KMS-11 (cell line): ENCODE measurements at regions not wholly inside any gene's neighbourhood (a gene's known extent, or its start where the extent isn't known, plus 50 kb on each side); places are given as distances from the start of the nearest gene placed in this dataset.

Experiments
- H2AFZ ChIP-seq: fragments of 200-600 bp; sonication (generic); 2 replicates; pipeline ENCODE4 v1.6.1; 2016; ENCODE audit warnings: antibody characterized with exemption, mixed run types, low read depth
- H3K27ac ChIP-seq: fragments of 200-600 bp; sonication (generic); 2 replicates; pipeline ENCODE4 v1.6.1; 2016; ENCODE audit warnings: mild to moderate bottlenecking, mixed run types
- H3K27me3 ChIP-seq: fragments of 200-600 bp; sonication (generic); 2 replicates; pipeline ENCODE4 v1.6.1; 2017; ENCODE audit warnings: mild to moderate bottlenecking, low read depth, mixed run types, moderate library complexity; ENCODE audit not compliant: insufficient read depth
- H3K36me3 ChIP-seq: fragments of 200-600 bp; sonication (generic); 2 replicates; pipeline ENCODE4 v1.6.1; 2017; ENCODE audit warnings: mild to moderate bottlenecking, mixed run types; ENCODE audit not compliant: insufficient read depth
- H3K4me1 ChIP-seq: fragments of 200-600 bp; sonication (generic); 2 replicates; pipeline ENCODE4 v1.6.1; 2016; ENCODE audit warnings: mild to moderate bottlenecking, low read depth, mixed run types; ENCODE audit not compliant: poor library complexity, severe bottlenecking
- H3K4me2 ChIP-seq: fragments of 200-600 bp; sonication (generic); 2 replicates; pipeline ENCODE4 v1.7.0; 2016; ENCODE audit warnings: mild to moderate bottlenecking, mixed run types
- H3K4me3 ChIP-seq: fragments of 200-600 bp; sonication (generic); IDR thresholded peaks from 2 replicates; pipeline ENCODE4 v1.6.1; 2017; ENCODE audit warnings: low read depth, low read length, mixed read lengths; ENCODE audit not compliant: insufficient read depth
- H3K79me2 ChIP-seq: fragments of 200-600 bp; sonication (generic); 2 replicates; pipeline ENCODE4 v1.6.1; 2016; ENCODE audit warnings: low read depth, mixed run types; ENCODE audit not compliant: insufficient read depth
- H3K9ac ChIP-seq: fragments of 200-600 bp; sonication (generic); 2 replicates; pipeline ENCODE4 v1.6.1; 2016; ENCODE audit warnings: mild to moderate bottlenecking, mixed run types
- H4K20me1 ChIP-seq: fragments of 200-600 bp; sonication (generic); 2 replicates; pipeline ENCODE4 v1.6.1; 2016; ENCODE audit warnings: mild to moderate bottlenecking, mixed run types; ENCODE audit not compliant: insufficient read depth
- TF ChIP-seq, protein P1 (sequence below): fragments of 200-600 bp; sonication (generic); conservative IDR thresholded peaks from 2 replicates; pipeline ENCODE4 v1.6.1; 2017; ENCODE audit warnings: low read depth, mild to moderate bottlenecking, antibody characterized with exemption, low read length, moderate library complexity, mixed read lengths

DNA sequence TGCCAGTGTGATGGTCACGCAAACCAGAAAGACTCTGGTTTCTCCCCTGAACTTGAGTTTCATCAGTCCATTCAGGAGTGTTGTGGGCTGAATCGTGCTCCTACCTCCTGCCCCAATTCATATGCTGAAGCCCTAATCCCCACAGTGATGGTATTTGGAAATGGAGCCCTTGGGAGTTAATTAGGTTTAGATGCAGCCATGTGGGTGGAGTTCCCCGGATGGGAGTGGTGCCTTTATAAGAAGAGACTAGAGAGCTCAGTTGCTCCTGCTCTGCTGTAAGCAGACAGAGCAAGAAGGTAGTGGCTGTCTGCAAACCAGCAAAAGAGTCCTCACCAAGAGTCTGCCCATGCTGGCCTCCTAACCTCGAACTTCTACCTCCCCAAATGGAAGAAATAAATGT lies 160.3 kb upstream of the DYNLRB2 start:
- Histone ChIP-seq H3K4me3 (no peak overlapping the region), H3K9ac (no peak overlapping the region), H2AFZ (no peak overlapping the region), H3K4me1 (no peaks in the 10 kb centered on the region), H3K27ac (no peak overlapping the region), H3K36me3 (no peaks in the 10 kb centered on the region), H3K27me3 (no peaks in the 10 kb centered on the region), H3K79me2 (no peaks in the 10 kb centered on the region), H3K4me2 (no peak overlapping the region), H4K20me1 (no peaks in the 10 kb centered on the region)
- TF ChIP-seq, protein P1, sequence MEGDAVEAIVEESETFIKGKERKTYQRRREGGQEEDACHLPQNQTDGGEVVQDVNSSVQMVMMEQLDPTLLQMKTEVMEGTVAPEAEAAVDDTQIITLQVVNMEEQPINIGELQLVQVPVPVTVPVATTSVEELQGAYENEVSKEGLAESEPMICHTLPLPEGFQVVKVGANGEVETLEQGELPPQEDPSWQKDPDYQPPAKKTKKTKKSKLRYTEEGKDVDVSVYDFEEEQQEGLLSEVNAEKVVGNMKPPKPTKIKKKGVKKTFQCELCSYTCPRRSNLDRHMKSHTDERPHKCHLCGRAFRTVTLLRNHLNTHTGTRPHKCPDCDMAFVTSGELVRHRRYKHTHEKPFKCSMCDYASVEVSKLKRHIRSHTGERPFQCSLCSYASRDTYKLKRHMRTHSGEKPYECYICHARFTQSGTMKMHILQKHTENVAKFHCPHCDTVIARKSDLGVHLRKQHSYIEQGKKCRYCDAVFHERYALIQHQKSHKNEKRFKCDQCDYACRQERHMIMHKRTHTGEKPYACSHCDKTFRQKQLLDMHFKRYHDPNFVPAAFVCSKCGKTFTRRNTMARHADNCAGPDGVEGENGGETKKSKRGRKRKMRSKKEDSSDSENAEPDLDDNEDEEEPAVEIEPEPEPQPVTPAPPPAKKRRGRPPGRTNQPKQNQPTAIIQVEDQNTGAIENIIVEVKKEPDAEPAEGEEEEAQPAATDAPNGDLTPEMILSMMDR, result no peak

DNA sequence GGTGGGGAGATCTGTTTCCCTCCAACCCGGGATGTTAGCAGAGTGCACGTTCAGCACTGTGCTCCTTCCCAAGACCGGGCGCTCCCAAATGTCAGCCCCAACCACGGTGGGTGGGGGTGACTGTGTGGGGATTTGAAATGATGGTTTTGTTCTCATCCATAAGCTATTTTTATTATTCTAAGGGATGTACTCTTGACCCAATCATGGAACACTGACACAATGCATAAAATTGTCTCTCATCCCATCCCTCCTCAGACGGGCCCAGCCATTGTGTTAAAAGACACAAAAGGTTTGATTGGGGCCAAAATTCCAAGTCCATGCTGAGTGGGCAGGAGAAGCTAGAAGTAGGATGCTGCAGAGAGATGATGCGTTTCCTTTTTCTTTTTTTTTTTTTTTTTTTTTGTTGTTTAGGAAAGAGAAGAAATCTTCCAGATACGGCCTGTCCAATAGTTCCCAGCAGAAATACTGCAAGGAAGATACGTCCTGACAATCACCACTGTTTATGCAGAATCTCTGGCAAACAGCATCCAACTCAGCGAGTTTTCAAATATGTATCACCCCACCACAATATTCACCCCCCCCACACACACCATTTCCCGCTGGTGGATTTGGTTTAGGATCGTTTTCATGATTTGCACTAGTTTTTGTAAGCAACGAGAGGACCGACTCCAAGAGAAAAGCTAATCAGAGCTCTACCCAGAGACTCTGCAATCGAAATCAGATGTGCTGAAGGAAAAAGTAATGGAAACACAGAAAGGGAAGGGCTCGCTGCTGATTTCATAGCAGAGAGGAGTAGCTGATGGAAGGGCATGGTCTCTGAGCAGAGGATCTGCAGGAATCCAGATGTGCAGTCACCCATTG lies 163.5 kb upstream of the DYNLRB2 start:
- Histone ChIP-seq H2AFZ (no peak overlapping the region), H3K4me3 (no peak overlapping the region), H3K36me3 (no peaks in the 10 kb centered on the region), H3K27ac (no peak overlapping the region), H3K9ac (no peak overlapping the region), H3K79me2 (no peaks in the 10 kb centered on the region), H3K4me1 (no peaks in the 10 kb centered on the region), H4K20me1 (no peaks in the 10 kb centered on the region), H3K4me2 (no peak overlapping the region), H3K27me3 (no peaks in the 10 kb centered on the region)
- TF ChIP-seq, protein P1, result no peak

DNA sequence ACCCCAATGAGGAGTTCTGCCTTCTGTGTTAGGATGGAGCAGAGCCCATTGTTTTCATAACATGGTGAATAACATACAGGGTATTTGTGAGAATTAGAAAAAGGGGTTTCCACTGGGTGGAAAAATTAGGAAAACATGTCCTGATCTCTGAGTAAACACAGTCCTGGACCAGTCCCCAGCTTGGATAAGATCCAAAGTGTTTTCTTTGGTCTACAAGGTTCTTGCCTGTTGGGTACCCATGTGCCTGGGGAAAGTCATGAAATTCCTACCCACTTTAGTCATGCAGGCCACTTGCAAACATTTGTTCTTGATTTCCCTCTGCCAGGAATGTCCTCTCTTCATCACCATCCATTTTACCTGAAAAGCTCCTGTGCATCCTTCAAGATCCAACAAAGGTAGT lies 164.8 kb upstream of the DYNLRB2 start:
- Histone ChIP-seq H3K27me3 (no peaks in the 10 kb centered on the region), H3K4me2 (no peak overlapping the region), H3K4me3 (no peak overlapping the region), H3K79me2 (no peaks in the 10 kb centered on the region), H3K9ac (no peak overlapping the region), H4K20me1 (no peaks in the 10 kb centered on the region), H3K36me3 (no peaks in the 10 kb centered on the region), H2AFZ (no peak overlapping the region), H3K27ac (no peak overlapping the region), H3K4me1 (no peaks in the 10 kb centered on the region)
- TF ChIP-seq, protein P1, result no peak

DNA sequence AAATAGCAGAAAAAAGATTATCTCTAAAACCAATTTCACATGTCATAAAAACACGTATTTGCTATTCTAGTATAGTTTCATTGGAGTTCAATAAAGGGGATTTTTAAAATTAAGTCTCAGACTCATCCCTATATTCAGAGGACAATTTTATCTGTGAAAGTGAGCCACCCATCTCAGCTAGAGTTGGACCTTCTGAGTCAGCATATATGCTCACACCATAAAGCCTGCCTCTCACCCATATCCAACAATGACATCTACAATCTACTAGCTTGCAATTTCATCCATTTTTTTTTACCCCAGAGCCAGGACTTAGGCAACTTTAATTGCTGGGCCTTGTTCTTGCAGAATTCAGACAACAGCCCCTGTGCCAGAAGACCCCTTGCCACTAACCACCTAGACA lies 165.3 kb upstream of the DYNLRB2 start:
- no peaks in the 10 kb centered on the region for H3K36me3 ChIP-seq
- no peak overlapping the region for H3K4me2 ChIP-seq
- H3K27ac ChIP-seq, result no peak overlapping the region
- no peak overlapping the region for H3K9ac ChIP-seq
- H3K4me1 ChIP-seq, result peaks cover under 1% of the 10 kb centered on the region
- no peaks in the 10 kb centered on the region for H4K20me1 ChIP-seq
- TF ChIP-seq, protein P1, result no peak
- H3K4me3 ChIP-seq, result no peak overlapping the region
- no peaks in the 10 kb centered on the region for H3K79me2 ChIP-seq
- H2AFZ ChIP-seq, result no peak overlapping the region
- no peaks in the 10 kb centered on the region for H3K27me3 ChIP-seq
